NCI-H774 (cell line): ENCODE measurements at regions not wholly inside any gene's neighbourhood (a gene's known extent, or its start where the extent isn't known, plus 50 kb on each side); places are given as distances from the start of the nearest gene placed in this dataset.
"Not testable (repeated sequence)": the region's sequence is repeated elsewhere in the genome, so short reads cannot be mapped to it uniquely, and the experiment has no call there.

ENCODE experiments used
- DNase-seq: peaks from one replicate; lab custom pipeline; 2025; lab: John Stamatoyannopoulos, UW

DNA sequence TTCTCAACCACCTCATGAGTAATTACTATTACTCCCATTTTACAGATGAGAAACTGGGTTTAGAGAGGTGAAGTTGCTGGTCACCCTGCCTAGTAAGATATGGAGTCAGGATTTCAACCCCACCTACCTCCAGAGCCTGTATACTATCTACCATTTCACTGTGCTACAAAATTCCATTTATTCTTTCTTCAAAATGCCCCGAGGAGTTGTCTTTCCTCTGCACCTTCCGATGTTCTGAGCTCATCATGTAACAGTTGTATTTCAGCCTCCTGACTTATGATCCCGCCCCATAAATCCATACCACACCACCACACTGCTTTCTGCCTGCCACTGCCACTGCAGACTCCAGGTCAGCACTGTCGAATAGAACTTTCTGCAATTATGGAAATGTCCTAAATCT is 71.3 kb upstream of the SLC25A36 start:
- DNase-seq: no peak

DNA sequence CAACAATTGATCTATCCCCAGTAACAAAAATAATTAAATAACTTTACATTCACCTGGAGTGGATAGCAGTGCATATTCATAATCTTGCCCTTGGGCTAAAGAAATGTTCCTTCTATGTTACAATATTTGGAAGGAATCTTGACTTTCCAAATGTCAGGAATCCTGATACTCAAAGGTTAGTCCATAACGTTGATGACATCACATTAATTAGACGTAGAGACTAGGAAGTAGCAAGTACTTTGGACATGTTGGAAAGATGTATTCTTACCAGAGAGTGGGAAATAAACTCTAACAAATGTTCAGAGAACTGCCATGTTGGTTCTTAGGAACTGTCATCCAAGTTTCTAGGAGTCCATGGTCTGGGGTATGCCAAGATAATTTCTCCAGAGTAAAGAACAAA is 70.6 kb upstream of the SLC25A36 start:
- DNase-seq: no peak

DNA sequence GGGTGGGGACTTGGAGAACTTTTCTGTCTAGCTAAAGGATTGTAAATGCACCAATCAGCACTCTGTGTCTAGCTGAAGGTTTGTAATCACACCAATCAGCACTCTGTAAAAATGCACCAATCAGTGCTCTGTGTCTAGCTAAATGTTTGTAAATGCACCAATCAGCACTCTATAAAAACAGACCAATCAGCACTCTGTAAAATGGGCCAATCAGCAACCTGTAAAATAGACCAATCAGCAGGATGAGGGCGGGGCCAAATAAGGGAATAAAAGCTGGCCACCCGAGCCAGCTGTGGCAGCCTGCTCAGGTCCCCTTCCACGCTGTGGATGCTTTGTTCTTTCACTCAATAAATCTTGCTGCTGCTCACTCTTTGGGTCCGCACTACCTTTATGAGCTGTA is 69.5 kb upstream of the SLC25A36 start:
- not testable (repeated sequence) for DNase-seq

DNA sequence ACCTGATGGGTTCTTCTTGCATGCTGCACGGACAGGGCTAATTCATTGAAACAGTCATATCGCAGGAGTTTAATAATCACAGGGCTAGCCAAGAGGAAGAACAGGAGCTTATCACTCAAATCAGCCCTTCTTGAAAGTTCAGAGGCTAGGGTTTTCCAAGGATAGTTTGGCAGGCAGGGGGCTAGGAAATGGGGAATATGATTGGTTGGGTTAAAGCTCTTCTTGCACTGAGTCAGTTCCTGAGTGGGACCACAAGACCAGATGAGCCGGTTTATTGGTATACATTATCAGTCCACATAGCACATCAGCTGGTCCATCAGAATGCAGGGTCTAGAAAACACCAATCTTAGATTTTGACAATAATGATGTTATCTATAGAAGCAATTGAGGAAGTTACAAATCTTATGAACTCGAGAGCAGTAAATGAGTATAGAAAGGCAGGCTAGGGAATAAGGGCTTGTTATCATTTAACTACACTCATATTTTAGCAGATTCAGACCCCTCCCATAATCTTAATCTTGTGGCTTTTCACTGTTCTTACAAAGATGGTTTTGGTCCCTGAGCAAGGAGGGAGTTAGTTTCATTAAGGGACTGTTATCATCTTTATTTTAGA is 58.1 kb upstream of the SLC25A36 start:
- DNase-seq: no peak

DNA sequence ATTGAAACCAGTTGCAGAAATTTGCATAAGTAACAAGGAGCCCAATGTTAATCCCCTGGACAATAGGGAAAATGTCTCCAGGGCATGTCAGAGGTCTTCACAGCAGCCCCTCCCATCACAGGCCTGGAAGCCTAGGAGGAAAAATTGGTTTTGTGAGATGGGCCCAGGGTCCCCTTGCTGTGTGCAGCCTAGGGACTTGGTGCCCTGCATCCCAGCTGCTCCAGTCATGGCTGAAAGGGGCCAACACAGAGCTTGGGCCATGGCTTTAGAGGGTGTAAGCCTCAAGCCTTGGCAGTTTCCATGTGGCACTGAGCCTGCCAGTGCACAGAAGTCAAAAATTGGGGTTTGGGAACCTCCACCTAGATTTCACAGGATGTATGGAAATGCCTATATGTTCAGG is 55.9 kb upstream of the SLC25A36 start:
- DNase-seq: not testable (repeated sequence)
